CD4-positive, alpha-beta T cell treated with Interleukin-17A for 4 hours (primary cell): ENCODE measurements at regions not wholly inside any gene's neighbourhood (a gene's known extent, or its start where the extent isn't known, plus 50 kb on each side); places are given as distances from the start of the nearest gene placed in this dataset.

Experiments
- DNase-seq: peaks from one replicate; pipeline ENCODE4 v3.0.0-alpha.2; 2020; ENCODE audit warnings: mixed read lengths

DNA sequence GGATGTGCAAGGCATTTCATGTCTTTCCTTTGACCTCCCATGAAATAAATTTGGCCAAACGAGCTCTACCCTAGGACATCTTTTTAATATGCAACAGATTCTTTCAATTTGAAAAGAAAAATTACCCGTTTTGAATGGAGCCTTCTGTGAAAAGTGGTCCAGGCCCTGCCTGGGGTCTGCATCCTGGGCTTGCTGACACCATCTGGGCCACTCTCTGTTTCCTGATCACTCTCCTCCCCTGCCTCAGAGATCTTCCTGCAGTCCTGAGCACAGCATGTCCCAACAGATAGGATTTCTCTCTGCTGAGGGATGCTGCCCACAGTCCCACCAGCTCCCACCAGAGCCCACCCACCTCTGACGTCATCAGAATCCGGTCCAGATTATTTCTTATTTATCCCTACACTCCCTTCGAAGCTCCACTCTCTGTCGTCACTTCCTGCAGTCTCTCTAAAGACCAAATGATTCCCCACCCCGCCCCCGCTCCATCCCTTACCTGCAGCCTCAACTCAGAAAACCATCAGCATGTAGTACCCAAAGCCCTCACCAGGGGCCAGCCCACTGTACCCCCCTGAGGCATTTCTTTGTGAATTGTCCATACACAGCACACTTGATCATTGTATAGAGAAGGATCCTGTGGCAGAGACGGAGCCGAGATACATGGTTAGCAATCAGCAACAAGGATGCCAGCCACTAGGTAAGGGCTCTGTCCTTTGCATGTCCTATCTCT, 192.1 kb upstream of the MGMT start:
- DNase-seq = no peak

GRCh38 chr10:129275886-129276285, 191.2 kb upstream of the MGMT start:
- no peak for DNase-seq

DNA sequence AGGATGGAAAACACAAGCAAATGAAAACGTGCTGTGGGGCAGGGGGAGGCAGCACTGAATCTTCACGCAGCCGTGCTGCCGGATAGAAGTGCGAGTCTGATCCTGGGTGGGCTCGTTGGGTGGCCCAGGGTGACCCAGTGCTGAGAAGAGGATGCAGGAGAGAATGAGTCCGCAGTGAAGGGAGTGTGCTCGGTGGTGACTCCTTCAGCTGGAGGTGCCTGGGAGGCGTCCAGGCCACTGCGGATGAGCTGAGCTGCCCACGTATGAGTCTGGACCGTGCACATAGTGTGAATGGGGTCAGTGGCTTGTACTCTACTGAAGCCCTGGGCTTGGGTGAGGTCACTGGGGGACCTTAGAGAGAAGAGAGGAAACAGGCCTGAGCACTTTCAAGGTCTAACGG, 190.0 kb upstream of the MGMT start:
- DNase-seq = no peak

DNA sequence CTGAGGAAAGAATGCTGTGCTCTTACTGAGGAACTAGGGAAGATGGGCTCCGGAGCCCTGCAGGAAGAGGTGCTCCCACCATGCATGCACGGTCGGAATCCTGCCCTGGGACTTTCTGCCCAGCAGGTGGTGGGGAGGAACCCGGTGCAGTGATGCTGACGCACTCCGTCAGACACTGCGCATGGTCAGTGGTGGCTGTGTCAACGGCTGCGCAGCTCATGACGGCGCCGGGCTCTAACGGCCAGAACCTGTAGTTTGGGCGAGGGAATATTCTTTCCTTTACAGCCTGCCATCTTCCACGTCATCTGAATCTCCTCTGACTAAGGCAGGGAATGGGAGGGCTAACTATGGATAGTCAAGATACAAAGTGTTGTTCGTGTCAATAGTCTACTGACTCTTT, 189.2 kb upstream of the MGMT start:
- no peak for DNase-seq

DNA sequence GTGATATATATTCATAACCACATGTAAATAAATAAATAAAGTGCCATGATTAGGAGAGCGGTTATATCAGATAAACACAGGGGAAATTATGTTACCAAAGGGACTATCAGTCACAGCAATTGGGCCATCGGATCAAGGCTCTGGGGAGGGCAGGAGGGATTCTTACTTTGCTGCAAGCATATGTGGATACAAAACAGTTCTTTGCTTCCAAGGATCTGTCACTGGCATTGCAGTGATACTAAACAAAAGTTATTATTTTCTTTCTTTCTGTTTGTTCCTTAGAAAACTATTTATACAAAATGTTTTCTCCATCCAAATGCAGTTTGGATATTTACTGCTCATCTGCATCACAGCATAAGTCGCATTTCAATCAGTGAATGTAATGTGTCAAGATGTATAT, 188.4 kb upstream of the MGMT start:
- no peak for DNase-seq

GRCh38 chr10:129279446-129280154, 187.4 kb upstream of the MGMT start:
- no peak for DNase-seq

- DNase-seq = no peak
These were observed 186.9 kb upstream of the MGMT start for GRCh38 chr10:129280155-129280502.

GRCh38 chr10:129280908-129281586, 186.0 kb upstream of the MGMT start:
- DNase-seq = no peak

GRCh38 chr10:129285459-129285858, 181.6 kb upstream of the MGMT start:
- DNase-seq = no peak

DNA sequence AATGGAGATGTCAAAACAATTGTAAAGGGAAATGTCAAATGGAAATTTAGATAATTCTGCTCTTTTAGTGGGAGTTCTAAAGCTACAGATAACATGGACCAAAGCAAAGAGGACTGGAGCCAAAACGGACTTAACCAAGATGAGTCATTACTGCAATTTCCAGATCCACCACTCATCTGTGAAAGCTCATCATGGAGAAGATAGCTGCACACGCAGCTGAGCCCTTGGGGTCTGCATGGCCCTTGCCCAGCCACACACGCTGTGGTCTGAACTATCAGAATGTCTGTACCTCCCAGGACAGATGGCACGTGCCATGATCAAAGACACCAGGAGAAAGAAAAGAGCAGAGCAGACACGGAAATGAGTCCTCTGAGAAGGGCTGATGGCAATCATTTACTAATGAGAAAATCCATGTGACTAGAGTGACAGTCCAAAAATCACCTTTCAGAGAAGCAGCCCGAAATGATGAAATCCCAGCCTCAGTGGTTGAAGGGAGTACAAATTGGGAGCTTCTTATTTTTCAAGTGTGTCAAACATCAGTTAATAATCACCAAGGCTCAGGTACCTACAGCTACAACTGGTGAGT, 177.9 kb upstream of the MGMT start:
- DNase-seq = no peak

- no peak for DNase-seq
These were observed 172.9 kb upstream of the MGMT start for GRCh38 chr10:129293991-129294700.

GRCh38 chr10:129294944-129295343, 172.1 kb upstream of the MGMT start:
- no peak for DNase-seq

DNA sequence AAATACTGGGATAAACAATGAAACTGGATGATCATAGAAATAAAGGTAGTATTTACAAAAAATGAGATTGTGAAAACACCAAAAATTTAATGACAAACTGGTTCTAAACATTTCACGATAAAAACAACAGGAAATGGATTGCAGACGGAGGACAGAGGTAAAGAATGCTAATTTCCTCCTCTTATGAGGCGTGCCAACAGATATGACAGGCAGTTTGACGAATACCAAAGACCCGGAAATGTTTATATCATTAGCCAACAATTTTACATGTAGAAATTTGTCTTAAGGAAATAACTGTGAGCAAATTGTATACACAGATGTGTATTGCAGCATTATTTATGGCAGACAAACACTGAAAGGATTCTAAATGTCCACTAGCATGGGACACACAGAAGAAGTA, 162.0 kb upstream of the MGMT start:
- no peak for DNase-seq

DNA sequence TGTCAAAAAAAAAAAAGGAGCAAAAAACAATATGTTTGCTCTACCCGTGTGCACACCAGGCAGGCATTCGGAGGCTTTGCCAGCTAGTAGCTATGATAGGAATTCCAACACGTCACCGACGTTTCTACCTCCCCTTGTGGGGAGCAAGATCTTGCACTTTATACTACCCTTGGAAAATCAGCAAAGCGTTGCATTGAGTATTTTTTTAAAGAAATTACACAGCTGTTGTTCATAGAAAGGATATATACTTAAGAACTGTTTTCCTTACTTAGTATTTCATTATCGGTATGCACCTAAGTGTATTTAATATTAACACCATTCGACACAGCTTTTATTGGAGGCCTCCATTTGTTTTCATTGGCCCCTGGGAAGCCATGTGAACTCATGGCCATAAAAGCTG, 159.9 kb upstream of the MGMT start:
- no peak for DNase-seq

- DNase-seq = no peak
These were observed 158.0 kb upstream of the MGMT start for GRCh38 chr10:129308953-129309564.

DNA sequence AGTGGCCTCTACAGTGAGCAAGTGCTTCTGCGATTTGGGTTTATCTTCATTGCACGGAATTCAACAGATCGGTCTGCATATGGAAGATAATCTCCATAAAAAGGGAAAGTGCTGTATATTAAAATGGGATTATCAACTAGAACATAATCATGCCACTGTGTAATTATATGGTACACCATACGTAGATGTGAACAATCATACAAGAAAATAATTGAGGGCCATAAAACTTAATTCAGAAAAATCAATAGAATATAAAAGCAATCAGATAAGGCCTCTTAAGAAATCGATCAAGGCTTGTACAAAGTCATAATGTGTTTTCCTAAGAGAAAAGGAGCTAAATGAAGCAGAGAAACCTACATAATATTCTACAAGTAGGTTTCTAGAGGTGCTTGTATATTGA, 157.5 kb upstream of the MGMT start:
- DNase-seq = no peak

DNA sequence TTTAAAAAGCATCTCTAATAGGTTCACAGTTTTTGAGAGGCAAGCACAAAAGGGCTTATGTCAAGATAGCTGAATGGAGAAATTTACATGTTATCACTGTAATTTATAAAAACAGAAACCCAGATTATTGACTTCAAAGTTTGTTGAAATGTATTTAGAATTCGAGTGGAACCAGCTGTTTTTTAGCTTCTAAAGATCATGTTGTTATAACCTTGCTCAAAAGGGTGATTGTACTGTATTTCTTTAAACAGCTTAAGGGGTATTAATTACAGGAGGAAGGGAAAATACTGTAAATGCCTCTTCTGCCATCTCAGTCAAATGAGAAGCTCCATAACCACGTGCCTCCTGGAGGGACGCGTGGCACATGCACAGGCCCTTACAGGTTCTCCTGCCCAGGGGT, 156.2 kb upstream of the MGMT start:
- DNase-seq = no peak

DNA sequence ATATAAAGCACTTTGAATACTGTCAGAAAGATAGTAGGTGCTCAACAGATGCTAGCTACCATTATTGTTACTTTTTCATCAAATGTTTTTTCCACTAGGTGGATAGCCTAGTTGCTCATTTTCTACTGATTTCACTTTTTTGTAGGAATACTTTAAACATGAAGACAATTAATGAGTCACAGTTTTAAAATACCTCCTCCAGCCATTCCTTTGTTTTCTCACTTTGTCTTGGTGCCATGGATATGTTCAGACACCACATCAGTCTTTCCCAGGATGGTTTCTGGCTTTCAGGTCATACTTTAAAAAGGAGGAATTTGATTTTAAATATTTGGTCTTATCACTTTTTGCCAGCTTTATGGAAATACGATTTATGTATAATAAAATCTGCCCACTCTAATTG, 147.1 kb upstream of the MGMT start:
- no peak for DNase-seq

DNA sequence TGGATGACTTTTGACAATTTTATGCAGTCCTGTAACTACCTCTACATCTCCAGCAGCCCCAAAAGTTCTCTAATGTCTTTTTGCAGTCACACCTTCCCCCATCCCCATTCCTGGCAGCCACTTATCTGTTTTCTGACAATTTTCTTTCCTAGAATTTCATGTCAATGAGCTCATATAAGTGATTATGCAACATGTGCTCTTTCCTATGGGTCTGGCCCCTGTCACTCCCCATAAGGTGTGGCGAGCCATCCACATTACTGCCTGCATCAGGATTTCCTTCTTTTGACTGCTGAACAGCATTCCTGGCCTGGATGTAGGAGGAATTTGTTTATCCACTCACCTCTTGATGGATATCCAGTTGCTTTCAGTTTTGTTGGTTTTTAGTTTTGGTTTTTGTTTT, 146.7 kb upstream of the MGMT start:
- DNase-seq = no peak

DNA sequence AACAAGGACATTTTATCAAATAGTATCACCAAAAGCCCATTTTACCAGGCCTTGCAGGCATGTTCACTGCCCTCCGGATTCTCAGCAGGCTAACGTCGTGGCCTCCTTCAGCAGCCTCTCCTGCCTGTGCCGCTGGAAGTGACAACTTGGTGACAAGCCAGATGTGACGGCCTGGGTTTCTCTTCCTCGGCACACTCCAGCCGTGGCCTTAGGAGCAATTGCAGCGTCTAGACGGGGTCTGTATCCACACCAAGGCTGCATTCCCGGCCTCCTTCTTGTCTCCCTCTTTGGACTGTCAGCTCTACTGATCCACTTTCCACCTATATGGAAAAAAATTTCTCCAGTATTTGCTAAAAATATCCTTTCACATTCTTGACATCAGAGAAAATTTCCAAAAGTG, 145.3 kb upstream of the MGMT start:
- DNase-seq = no peak

- DNase-seq = no peak
These were observed 143.9 kb upstream of the MGMT start for GRCh38 chr10:129322933-129323820.

DNA sequence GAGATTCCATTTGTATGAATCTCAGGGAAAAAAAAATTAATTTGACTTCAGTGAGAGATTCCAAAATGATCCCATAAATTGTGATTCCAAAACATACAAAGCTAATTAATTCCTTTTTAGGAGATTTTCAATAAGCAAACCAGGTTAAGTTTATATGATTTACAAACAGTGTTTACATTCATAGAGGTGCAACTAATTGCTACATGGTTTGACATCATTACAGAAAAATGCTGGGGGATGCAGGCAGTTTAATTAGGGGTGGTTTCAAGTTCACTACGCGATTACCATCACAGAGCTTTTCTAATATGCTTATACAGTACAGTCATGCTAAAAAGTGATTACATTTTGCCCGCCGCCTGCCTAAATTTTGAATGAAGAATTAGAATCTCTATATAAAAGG, 143.2 kb upstream of the MGMT start:
- no peak for DNase-seq
